AG04450 (cell line): ENCODE measurements at regions not wholly inside any gene's neighbourhood (a gene's known extent, or its start where the extent isn't known, plus 50 kb on each side); places are given as distances from the start of the nearest gene placed in this dataset.

Source experiments
- CTCF ChIA-PET: fragments of 300-600, 350-600 bp; formaldehyde crosslinking; extraction: SDS; loops from one replicate; lab custom pipeline; 2022; ENCODE audit warnings: antibody characterized with exemption, inconsistent platforms; lab: Charles Lee
- POLR2A ChIA-PET: fragments of 350-600 bp; formaldehyde crosslinking; extraction: SDS; loops from one replicate; lab custom pipeline; 2021; ENCODE audit warnings: antibody characterized with exemption, inconsistent platforms; lab: Yijun Ruan, JAX
- DNase-seq: peaks from one replicate; pipeline ENCODE4 v3.0.0-alpha.2; 2011; ENCODE audit warnings: low read depth, low spot score
- H3K27ac ChIP-seq: one replicate; pipeline ENCODE4 v1.5.1; 2012; ENCODE audit warnings: low read depth, low read length, control low read depth
- H3K27me3 ChIP-seq: one replicate; pipeline ENCODE4 v1.6.0; 2012; ENCODE audit warnings: low read length; ENCODE audit not compliant: control insufficient read depth, insufficient read depth
- H3K4me3 ChIP-seq: 2 replicates; pipeline ENCODE4 v1.5.1; 2011; ENCODE audit warnings: mild to moderate bottlenecking, low read depth, low read length, control low read depth
- H3K9me3 ChIP-seq: 2 replicates; pipeline ENCODE4 v1.5.1; 2012; ENCODE audit warnings: low read length; ENCODE audit not compliant: control insufficient read depth, insufficient read depth
- CTCF ChIP-seq: IDR thresholded peaks from 2 replicates; pipeline ENCODE4 v1.5.1; 2011; ENCODE audit warnings: low read depth, low read length, control low read depth, inconsistent platforms

GRCh38 chr3:127480196-127480954 lies 110.2 kb downstream of the TPRA1 start:
- POLR2A ChIA-PET, result no interaction called here
- no peaks in the 10 kb centered on the region for H3K9me3 ChIP-seq
- TF ChIP-seq CTCF, result no peak
- CTCF ChIA-PET, result no interaction called here
- DNase-seq, result no peak
- peaks cover 4% of the 10 kb centered on the region for H3K27me3 ChIP-seq
- H3K27ac ChIP-seq, result no peak overlapping the region
- no peak overlapping the region for H3K4me3 ChIP-seq

- ChIA-PET POLR2A (no interaction called here), CTCF (no interaction called here)
- H3K27ac ChIP-seq, result no peak overlapping the region
- peaks cover 4% of the 10 kb centered on the region for H3K27me3 ChIP-seq
- no peak overlapping the region for H3K4me3 ChIP-seq
- H3K9me3 ChIP-seq, result no peaks in the 10 kb centered on the region
- TF ChIP-seq CTCF, result no peak
- no peak for DNase-seq
These were observed 111.1 kb downstream of the TPRA1 start for GRCh38 chr3:127479449-127479848.

DNA sequence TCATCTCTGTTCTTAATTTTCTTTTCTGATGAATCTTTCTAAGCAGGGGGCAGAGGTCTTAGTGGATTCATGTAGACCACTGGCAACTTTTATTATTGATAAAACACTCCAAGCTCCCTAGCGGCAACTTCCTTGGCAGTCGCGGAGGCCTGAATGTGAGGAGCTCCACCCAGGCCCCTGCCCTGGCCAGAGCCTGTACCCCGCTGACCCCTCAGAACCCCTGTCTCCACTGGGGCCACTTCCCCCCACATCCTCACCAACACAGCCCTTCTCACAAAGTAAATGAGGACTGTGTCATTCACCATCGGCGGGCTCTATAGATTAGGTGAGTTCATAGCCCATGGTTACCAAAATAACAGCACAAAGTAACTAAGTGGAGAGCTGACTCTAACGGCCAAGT lies 111.6 kb downstream of the TPRA1 start:
- POLR2A ChIA-PET, result no interaction called here
- CTCF ChIA-PET, result no interaction called here

GRCh38 chr3:127477396-127477795 lies 113.1 kb downstream of the TPRA1 start:
- POLR2A ChIA-PET, result no interaction called here
- peaks cover 3% of the 10 kb centered on the region for H3K27me3 ChIP-seq

More for the DNA sequence above, 111.6 kb downstream of the TPRA1 start:
- no peak overlapping the region for H3K27ac ChIP-seq
- no peak for DNase-seq
- TF ChIP-seq CTCF, result no peak
- H3K9me3 ChIP-seq, result no peaks in the 10 kb centered on the region
- peaks cover 4% of the 10 kb centered on the region for H3K27me3 ChIP-seq
- no peak overlapping the region for H3K4me3 ChIP-seq

More at GRCh38 chr3:127477396-127477795, 113.1 kb downstream of the TPRA1 start:
- H3K27ac ChIP-seq, result no peak overlapping the region
- DNase-seq, result no peak
- CTCF ChIA-PET, result no interaction called here
- no peak for TF ChIP-seq CTCF
- no peaks in the 10 kb centered on the region for H3K9me3 ChIP-seq
- H3K4me3 ChIP-seq, result no peak overlapping the region
